OCI-LY3 (cell line): ENCODE measurements at regions not wholly inside any gene's neighbourhood (a gene's known extent, or its start where the extent isn't known, plus 50 kb on each side); places are given as distances from the start of the nearest gene placed in this dataset.
"Not testable (repeated sequence)": the region's sequence is repeated elsewhere in the genome, so short reads cannot be mapped to it uniquely, and the experiment has no call there.

ENCODE experiments used
- H2AFZ ChIP-seq: fragments of 200-600, 300-600 bp; shearing (Covaris generic); 2 replicates; pipeline ENCODE4 v1.6.0; 2014; ENCODE audit warnings: antibody characterized with exemption, low read depth, low read length
- H3K27ac ChIP-seq: fragments of 200-600, 300-600 bp; sonication (generic); 2 replicates; pipeline ENCODE4 v1.5.1; 2014; ENCODE audit warnings: mild to moderate bottlenecking, low read length, moderate library complexity, mixed read lengths
- H3K27me3 ChIP-seq: fragments of 200-600, 300-600 bp; sonication (generic); 2 replicates; pipeline ENCODE4 v1.6.1; 2014; ENCODE audit warnings: low read depth, low read length, mixed read lengths
- H3K36me3 ChIP-seq: fragments of 200-600, 300-600 bp; sonication (generic); replicated peaks from 2 replicates; pipeline ENCODE3; 2014; ENCODE audit warnings: low read depth, low read length, mixed read lengths
- H3K4me1 ChIP-seq: fragments of 300-600, 200-600 bp; sonication (generic); 2 replicates; pipeline ENCODE4 v1.6.1; 2014; ENCODE audit warnings: low read length, mixed read lengths
- H3K4me2 ChIP-seq: fragments of 200-600, 300-600 bp; sonication (generic); 2 replicates; pipeline ENCODE4 v1.6.1; 2014; ENCODE audit warnings: low read length, mixed read lengths
- H3K4me3 ChIP-seq: fragments of 300-600, 200-600 bp; sonication (generic); 2 replicates; pipeline ENCODE4 v1.5.1; 2014; ENCODE audit warnings: antibody characterized with exemption, mild to moderate bottlenecking, low read length, moderate library complexity
- H3K79me2 ChIP-seq: fragments of 300-600, 200-600 bp; shearing (Covaris generic); 2 replicates; pipeline ENCODE4 v1.6.1; 2014; ENCODE audit warnings: mild to moderate bottlenecking, low read length, mixed read lengths
- H3K9ac ChIP-seq: fragments of 300-600, 200-600 bp; shearing (Covaris generic); 2 replicates; pipeline ENCODE4 v1.6.0; 2014; ENCODE audit warnings: mild to moderate bottlenecking, low read length, moderate library complexity
- H3K9me3 ChIP-seq: fragments of 200-600, 300-600 bp; shearing (Covaris generic); 2 replicates; pipeline ENCODE4 v1.6.1; 2014; ENCODE audit warnings: low read length, mixed read lengths; ENCODE audit not compliant: insufficient read depth
- H4K20me1 ChIP-seq: fragments of 200-600, 300-600 bp; sonication (generic); 2 replicates; pipeline ENCODE4 v1.6.1; 2016; ENCODE audit warnings: low read length, mixed read lengths; ENCODE audit not compliant: insufficient read depth
- EZH2phosphoT487 ChIP-seq: fragments of 200-600 bp; shearing (Covaris generic); IDR thresholded peaks from 2 replicates; pipeline ENCODE4 v1.6.1; 2018; ENCODE audit warnings: antibody characterized with exemption, mixed run types, low read depth
- TF ChIP-seq, protein P1 (sequence below): fragments of 200-600, 300-600 bp; sonication (generic); IDR thresholded peaks from 2 replicates; pipeline ENCODE4 v1.5.1; 2014; ENCODE audit warnings: antibody characterized with exemption, low read length, low read depth

DNA sequence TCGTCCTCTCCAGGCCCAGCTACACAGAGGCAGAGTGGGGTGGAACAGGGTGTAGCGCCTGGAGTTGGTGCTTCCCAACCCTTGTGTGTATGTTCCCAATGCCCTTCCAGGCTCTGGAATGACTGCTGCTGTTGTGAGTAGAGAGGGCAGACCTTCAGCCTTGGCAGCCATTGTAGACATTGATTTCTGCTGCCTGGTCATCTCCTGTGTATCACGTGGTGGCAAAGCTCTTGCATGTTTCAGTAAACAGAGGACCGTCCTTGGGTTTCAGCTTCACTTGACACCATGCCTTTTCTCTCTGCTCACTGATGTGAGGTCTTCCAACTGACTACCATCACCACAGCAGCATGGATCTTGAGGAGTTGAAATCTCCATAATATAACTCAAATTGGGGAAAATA, 397.9 kb downstream of the COG6 start:
- Histone ChIP-seq H3K4me3 (peak overlapping the region; percentile 3; the same call in 1 of the 2 replicates), H4K20me1 (no peaks in the 10 kb centered on the region), H3K27ac (peak overlapping the region; percentile 43; the same call in 1 of the 2 replicates), H3K36me3 (no peaks in the 10 kb centered on the region), H3K9me3 (no peaks in the 10 kb centered on the region), H3K4me2 (peak overlapping the region; percentile 49), H3K27me3 (peaks cover 7% of the 10 kb centered on the region; the same call in 1 of the 2 replicates), H3K79me2 (no peaks in the 10 kb centered on the region), H2AFZ (no peak overlapping the region), H3K9ac (peak overlapping the region; percentile 3; the same call in 1 of the 2 replicates), H3K4me1 (peaks cover 34% of the 10 kb centered on the region)
- TF ChIP-seq, protein P1, sequence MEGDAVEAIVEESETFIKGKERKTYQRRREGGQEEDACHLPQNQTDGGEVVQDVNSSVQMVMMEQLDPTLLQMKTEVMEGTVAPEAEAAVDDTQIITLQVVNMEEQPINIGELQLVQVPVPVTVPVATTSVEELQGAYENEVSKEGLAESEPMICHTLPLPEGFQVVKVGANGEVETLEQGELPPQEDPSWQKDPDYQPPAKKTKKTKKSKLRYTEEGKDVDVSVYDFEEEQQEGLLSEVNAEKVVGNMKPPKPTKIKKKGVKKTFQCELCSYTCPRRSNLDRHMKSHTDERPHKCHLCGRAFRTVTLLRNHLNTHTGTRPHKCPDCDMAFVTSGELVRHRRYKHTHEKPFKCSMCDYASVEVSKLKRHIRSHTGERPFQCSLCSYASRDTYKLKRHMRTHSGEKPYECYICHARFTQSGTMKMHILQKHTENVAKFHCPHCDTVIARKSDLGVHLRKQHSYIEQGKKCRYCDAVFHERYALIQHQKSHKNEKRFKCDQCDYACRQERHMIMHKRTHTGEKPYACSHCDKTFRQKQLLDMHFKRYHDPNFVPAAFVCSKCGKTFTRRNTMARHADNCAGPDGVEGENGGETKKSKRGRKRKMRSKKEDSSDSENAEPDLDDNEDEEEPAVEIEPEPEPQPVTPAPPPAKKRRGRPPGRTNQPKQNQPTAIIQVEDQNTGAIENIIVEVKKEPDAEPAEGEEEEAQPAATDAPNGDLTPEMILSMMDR, result no peak
- TF ChIP-seq EZH2phosphoT487, result no peak

GRCh38 chr13:40054422-40054821, 399.0 kb downstream of the COG6 start:
- peak overlapping the region; percentile 49 for H3K4me2 ChIP-seq
- H3K36me3 ChIP-seq, H3K9me3 ChIP-seq: not testable (repeated sequence)

DNA sequence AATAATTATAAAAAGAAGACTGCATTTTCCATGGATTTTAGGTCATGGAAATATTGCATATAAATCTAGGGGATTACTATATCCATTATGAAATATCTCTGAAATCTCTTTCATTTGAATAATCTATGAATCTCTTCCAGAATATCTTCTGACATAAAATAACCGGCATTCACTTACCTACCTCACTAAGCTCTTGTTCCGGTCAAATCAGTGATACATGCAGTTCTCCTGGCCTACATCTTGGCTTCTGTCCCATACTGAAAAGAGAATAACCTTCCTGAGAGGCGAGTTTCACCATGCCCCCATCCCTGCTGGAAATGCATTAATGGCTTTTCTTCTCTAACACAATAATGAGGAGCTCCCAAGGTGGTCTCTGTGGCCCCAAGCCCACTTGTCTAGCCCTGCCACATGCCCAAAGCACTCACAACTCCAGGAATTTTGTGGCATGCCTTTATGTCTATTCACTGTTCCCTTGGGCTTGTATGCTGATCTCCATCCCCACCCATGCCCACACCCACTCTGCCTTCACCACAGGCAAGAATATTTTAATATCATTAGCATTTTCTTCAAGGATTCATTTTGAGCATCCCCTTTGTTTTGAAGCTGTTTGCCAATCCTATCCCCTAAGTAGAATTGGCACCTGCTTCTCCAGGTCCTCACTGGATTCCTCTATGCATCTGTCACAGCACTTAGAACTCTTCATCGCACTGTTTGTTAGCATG, 401.6 kb downstream of the COG6 start:
- Histone ChIP-seq H2AFZ (no peak overlapping the region), H3K9me3 (no peaks in the 10 kb centered on the region), H3K9ac (no peak overlapping the region), H3K4me1 (peaks cover 54% of the 10 kb centered on the region), H4K20me1 (no peaks in the 10 kb centered on the region), H3K27me3 (peaks cover 10% of the 10 kb centered on the region), H3K79me2 (no peaks in the 10 kb centered on the region), H3K4me3 (no peak overlapping the region), H3K36me3 (no peaks in the 10 kb centered on the region), H3K4me2 (no peak overlapping the region), H3K27ac (no peak overlapping the region)
- TF ChIP-seq, protein P1, result no peak
- no peak for TF ChIP-seq EZH2phosphoT487

More at GRCh38 chr13:40054422-40054821, 399.0 kb downstream of the COG6 start:
- H3K27me3 ChIP-seq, H2AFZ ChIP-seq, H3K9ac ChIP-seq, H3K4me3 ChIP-seq, H4K20me1 ChIP-seq, H3K79me2 ChIP-seq: not testable (repeated sequence)
- H3K27ac ChIP-seq, result peak overlapping the region; percentile 14; the same call in 1 of the 2 replicates
- peaks cover 45% of the 10 kb centered on the region for H3K4me1 ChIP-seq

DNA sequence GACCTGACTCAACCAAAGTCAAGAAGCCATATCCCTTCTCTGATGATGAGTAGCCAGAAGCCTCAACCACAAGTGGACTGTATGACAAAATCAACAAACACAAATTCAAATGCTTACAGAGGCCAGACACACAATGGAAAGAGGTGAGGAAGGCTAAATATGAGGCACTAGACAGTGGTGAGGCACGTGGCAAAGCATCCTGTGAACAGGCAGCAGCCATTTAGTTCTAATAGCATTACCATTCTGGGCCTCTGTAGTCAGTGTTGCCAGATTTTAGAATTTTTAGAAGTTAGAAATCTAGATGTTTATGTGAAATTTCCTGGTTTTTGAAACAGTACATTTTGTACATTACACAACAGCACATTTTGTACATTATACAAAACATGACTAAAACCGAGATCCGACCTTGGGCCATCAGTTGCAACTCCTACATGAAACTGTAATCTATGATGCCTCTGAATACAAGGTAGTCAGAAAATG, 403.3 kb downstream of the COG6 start:
- TF ChIP-seq EZH2phosphoT487, result no peak
- TF ChIP-seq, protein P1, result no peak
- peak overlapping the region; percentile 56 for H3K4me2 ChIP-seq
- H4K20me1 ChIP-seq, result no peaks in the 10 kb centered on the region
- H3K9me3 ChIP-seq, result no peaks in the 10 kb centered on the region
- no peak overlapping the region for H3K27ac ChIP-seq
- no peak overlapping the region for H2AFZ ChIP-seq
- peaks cover 45% of the 10 kb centered on the region for H3K4me1 ChIP-seq
- H3K36me3 ChIP-seq, result no peaks in the 10 kb centered on the region
- H3K27me3 ChIP-seq, result peaks cover 13% of the 10 kb centered on the region
- H3K4me3 ChIP-seq, result no peak overlapping the region
- no peaks in the 10 kb centered on the region for H3K79me2 ChIP-seq
- no peak overlapping the region for H3K9ac ChIP-seq
